SH-SY5Y (cell line): ENCODE measurements at regions not wholly inside any gene's neighbourhood (a gene's known extent, or its start where the extent isn't known, plus 50 kb on each side); places are given as distances from the start of the nearest gene placed in this dataset.

Experiments used
- GATA2 ChIP-seq: IDR thresholded peaks from 2 replicates; pipeline ENCODE4 v1.6.1; 2011; ENCODE audit warnings: mild to moderate bottlenecking, low read depth, low read length
- GATA3 ChIP-seq: IDR thresholded peaks from 2 replicates; pipeline ENCODE4 v1.6.1; 2011; ENCODE audit warnings: low read depth, mild to moderate bottlenecking, low read length, moderate library complexity

DNA sequence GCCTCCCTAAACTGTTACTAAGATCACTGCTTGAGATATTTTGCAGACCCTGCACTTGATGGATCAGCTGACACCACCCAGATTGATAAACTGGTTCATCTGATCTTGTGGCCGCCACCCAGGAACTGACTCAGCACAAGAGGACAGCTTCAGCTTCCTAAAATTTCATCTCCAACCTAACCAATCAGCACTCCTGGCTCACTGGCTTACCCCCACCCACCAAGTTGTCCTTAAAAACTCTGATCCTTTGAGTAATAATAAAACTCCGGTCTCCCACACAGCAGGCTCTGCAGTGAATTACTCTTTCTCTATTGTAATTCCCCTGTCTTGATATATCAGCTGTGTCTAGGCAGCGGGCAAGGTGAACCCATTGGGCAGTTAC, 174.8 kb downstream of the UTP18 start:
- TF ChIP-seq GATA2: no peak
- no peak for TF ChIP-seq GATA3
